GM12878 (cell line): ENCODE measurements at regions not wholly inside any gene's neighbourhood (a gene's known extent, or its start where the extent isn't known, plus 50 kb on each side); places are given as distances from the start of the nearest gene placed in this dataset.
"Not testable (repeated sequence)": the region's sequence is repeated elsewhere in the genome, so short reads cannot be mapped to it uniquely, and the experiment has no call there.

ENCODE experiments used
- ATAC-seq: fragments of 200-7000 bp; cut with Tn5 transposase; 3 replicates; pipeline ENCODE4 v1.9.1; 2020; ENCODE audit warnings: mild to moderate bottlenecking, moderate library complexity
- BruUV-seq: library from RNA; stranded (reverse); fragments of 400-500 nt; replicated peaks from 2 replicates; lab custom pipeline; 2021; lab: Mats Ljungman, UMichigan
- CTCF ChIA-PET: fragments of 300-600 bp; sonication (Branson Sonifier 250); formaldehyde crosslinking; extraction: SDS; loops from one replicate; lab custom pipeline; 2021; ENCODE audit warnings: inconsistent platforms; lab: Yijun Ruan, JAX
- POLR2A ChIA-PET: fragments of 350-600 bp; formaldehyde crosslinking; extraction: SDS; loops from one replicate; lab custom pipeline; 2021; ENCODE audit warnings: inconsistent platforms; lab: Charles Lee
- RAD21 ChIA-PET: fragments of 300-600 bp; sonication (Branson Sonifier 250); formaldehyde crosslinking; loops from one replicate; lab custom pipeline; 2023; ENCODE audit warnings: antibody characterized with exemption; ENCODE audit not compliant: unreplicated experiment; lab: Charles Lee
- SMC1A ChIA-PET: fragments of 300-600 bp; sonication (Branson Sonifier 250); formaldehyde crosslinking; loops from one replicate; lab custom pipeline; 2023; ENCODE audit not compliant: unreplicated experiment, uncharacterized antibody; lab: Charles Lee
- DNase-seq: peaks from one replicate; pipeline ENCODE4 v3.0.0-alpha.2; 2011; ENCODE audit warnings: low read depth, low spot score
- FAIRE-seq: peaks from 3 replicates; lab custom pipeline; 2011; peaks lifted over from hg19 to GRCh38; lab: Jason Lieb, UNC
- H2AFZ ChIP-seq: 2 replicates; pipeline ENCODE4 v1.6.0; 2011; ENCODE audit warnings: low read depth, low read length, control low read depth; ENCODE audit not compliant: control insufficient read depth
- H3K27ac ChIP-seq: 2 replicates; pipeline ENCODE4 v1.5.1; 2011; ENCODE audit warnings: control low read depth; ENCODE audit not compliant: control insufficient read depth, insufficient read depth
- H3K27me3 ChIP-seq, 2 experiments: replicated peaks in 1 of 2; 2 replicates each; pipeline versions ENCODE4 v1.6.0 to v1.6.1; 2011; ENCODE audit warnings: low read length in 1 of 2; ENCODE audit not compliant: control insufficient read depth in 2 of 2, insufficient read depth in 2 of 2
- H3K36me3 ChIP-seq, 2 experiments: 2 replicates each; pipeline ENCODE4 v1.5.1; 2011; ENCODE audit warnings: low read length in 1 of 2; ENCODE audit not compliant: control insufficient read depth in 2 of 2, insufficient read depth in 2 of 2
- H3K4me1 ChIP-seq: 2 replicates; pipeline ENCODE4 v1.6.1; 2011; ENCODE audit warnings: mild to moderate bottlenecking, low read length, moderate library complexity, mixed read lengths; ENCODE audit not compliant: control insufficient read depth, insufficient read depth
- H3K4me2 ChIP-seq: 2 replicates; pipeline ENCODE4 v1.6.0; 2011; ENCODE audit warnings: control low read depth; ENCODE audit not compliant: control insufficient read depth, insufficient read depth
- H3K4me3 ChIP-seq: fragments of 200-600 bp; sonication (generic); 2 replicates; pipeline ENCODE4 v1.5.1; 2016
- H3K79me2 ChIP-seq: 2 replicates; pipeline ENCODE4 v1.6.0; 2011; ENCODE audit warnings: low read length; ENCODE audit not compliant: control insufficient read depth, insufficient read depth
- H3K9ac ChIP-seq: 2 replicates; pipeline ENCODE4 v1.8.0; 2011; ENCODE audit warnings: low read length, control low read depth, mixed read lengths; ENCODE audit not compliant: control insufficient read depth, insufficient read depth
- H3K9me3 ChIP-seq: replicated peaks from 3 replicates; pipeline ENCODE4 v1.5.1; 2011; ENCODE audit warnings: mild to moderate bottlenecking, low read length; ENCODE audit not compliant: control insufficient read depth, insufficient read depth
- H4K20me1 ChIP-seq: 2 replicates; pipeline ENCODE4 v1.6.0; 2011; ENCODE audit not compliant: control insufficient read depth, insufficient read depth
- CBX5 ChIP-seq: sonication (generic); IDR thresholded peaks from 2 replicates; pipeline ENCODE4 v1.6.1; 2016; ENCODE audit warnings: low read depth, moderate library complexity, mild to moderate bottlenecking, inconsistent platforms
- CHD2 ChIP-seq: IDR thresholded peaks from 2 replicates; pipeline ENCODE4 v1.6.1; 2011; ENCODE audit warnings: low read depth, low read length, improper control_type of control experiment, borderline replicate concordance
- E2F8 ChIP-seq: fragments of 450-650 bp; IDR thresholded peaks from 2 replicates; pipeline ENCODE4 v1.6.1; 2018; ENCODE audit warnings: mild to moderate bottlenecking, low read depth, moderate library complexity; ENCODE audit not compliant: partially characterized antibody
- HDAC2 ChIP-seq: fragments of 200-600 bp; sonication (generic); IDR thresholded peaks from 2 replicates; pipeline ENCODE4 v1.6.1; 2017
- HDAC6 ChIP-seq: fragments of 200-600 bp; sonication (generic); IDR thresholded peaks from one replicate; pipeline ENCODE4 v1.8.0; 2017; ENCODE audit warnings: antibody characterized with exemption; ENCODE audit not compliant: unreplicated experiment
- MTA2 ChIP-seq: fragments of 450-650 bp; IDR thresholded peaks from 2 replicates; pipeline ENCODE4 v1.6.1; 2016; ENCODE audit warnings: low read depth, mild to moderate bottlenecking, moderate library complexity
- NFXL1 ChIP-seq: fragments of 450-650 bp; IDR thresholded peaks from 2 replicates; pipeline ENCODE4 v1.6.1; 2017; ENCODE audit warnings: antibody characterized with exemption, mild to moderate bottlenecking, borderline replicate concordance
- NRF1 ChIP-seq: conservative IDR thresholded peaks from 2 replicates; pipeline ENCODE4 v1.6.1; 2011; ENCODE audit warnings: mild to moderate bottlenecking, low read depth, low read length, improper control_type of control experiment
- POLR2A ChIP-seq: IDR thresholded peaks from 2 replicates; pipeline ENCODE4 v1.6.1; 2011; ENCODE audit warnings: low read depth, mild to moderate bottlenecking, low read length
- RB1 ChIP-seq: fragments of 450-650 bp; formaldehyde crosslinking; IDR thresholded peaks from 2 replicates; pipeline ENCODE4 v1.6.1; 2017; ENCODE audit warnings: mild to moderate bottlenecking, borderline replicate concordance
- SIX5 ChIP-seq: IDR thresholded peaks from 2 replicates; pipeline ENCODE4 v1.6.1; 2011; ENCODE audit warnings: mild to moderate bottlenecking, low read depth, low read length, moderate library complexity; ENCODE audit not compliant: severe bottlenecking
- ZNF24 ChIP-seq: fragments of 450-650 bp; IDR thresholded peaks from 2 replicates; pipeline ENCODE4 v1.6.1; 2017; ENCODE audit warnings: antibody characterized with exemption, mild to moderate bottlenecking
- WGBS: methylation state at CpG from one replicate; pipeline ENCODE4 v1.1.6; 2016; ENCODE audit warnings: low lambda C conversion rate; ENCODE audit not compliant: insufficient replicate concordance, insufficient coverage; ENCODE audit errors: missing lambda C conversion rate; 5-methylcytosine and 5-hydroxymethylcytosine counted together
- in situ Hi-C: fragments of 300-500 bp; cut with MboI; formaldehyde crosslinking; loops from 9 replicates; pipeline ENCODE4 v1.14.3; 2018; ENCODE audit warnings: mixed read lengths
- intact Hi-C: fragments of 100-400 bp; cut with micrococcal nuclease; formaldehyde crosslinking; loops from one replicate; pipeline ENCODE4 v1.14.2; 2022; ENCODE audit not compliant: unreplicated experiment

- no peak for FAIRE-seq
- intact Hi-C loops: no loop called here
- Histone ChIP-seq H4K20me1 (no peaks in the 10 kb centered on the region), H2AFZ (no peak overlapping the region), H3K9ac (no peak overlapping the region), H3K36me3 (no peaks in the 10 kb centered on the region), H3K27me3 (no peaks in the 10 kb centered on the region), H3K4me2 (no peak overlapping the region), H3K9me3 (no peaks in the 10 kb centered on the region), H3K27ac (no peak overlapping the region), H3K4me1 (no peaks in the 10 kb centered on the region), H3K79me2 (no peaks in the 10 kb centered on the region), H3K4me3 (no peak overlapping the region)
- CTCF ChIA-PET: no interaction called here
- 60% methylated on average over 18 of the region's 19 CpGs for WGBS
- ATAC-seq: no peak
- in situ Hi-C loops: no loop called here
- no peak for DNase-seq
- BruUV-seq: no TSS peak
- RAD21 ChIA-PET: no interaction called here
- POLR2A ChIA-PET: no interaction called here
- SMC1A ChIA-PET: no interaction called here
- no peak for TF ChIP-seq E2F8
- no peak for TF ChIP-seq HDAC2
- TF ChIP-seq ZNF24: no peak
- TF ChIP-seq HDAC6: no peak
- no peak for TF ChIP-seq NFXL1
- no peak for TF ChIP-seq NRF1
- TF ChIP-seq MTA2: no peak
- TF ChIP-seq CBX5: no peak
- TF ChIP-seq SIX5: no peak
- no peak for TF ChIP-seq POLR2A
- TF ChIP-seq CHD2: no peak
- no peak for TF ChIP-seq RB1
These were observed 366.1 kb upstream of the ATXN7L3B start for GRCh38 chr12:74171478-74171909.

GRCh38 chr12:74174961-74175360 lies 362.7 kb upstream of the ATXN7L3B start:
- H3K4me2 ChIP-seq, RAD21 ChIA-PET, FAIRE-seq: not testable (repeated sequence)

More at GRCh38 chr12:74174961-74175360, 362.7 kb upstream of the ATXN7L3B start:
- H3K4me3 ChIP-seq, H3K9me3 ChIP-seq, H3K79me2 ChIP-seq, H3K4me1 ChIP-seq, CTCF ChIA-PET, POLR2A ChIA-PET, DNase-seq, BruUV-seq, in situ Hi-C loops, H3K27ac ChIP-seq, ATAC-seq, H3K9ac ChIP-seq, H3K27me3 ChIP-seq, H2AFZ ChIP-seq, H3K36me3 ChIP-seq, intact Hi-C loops, H4K20me1 ChIP-seq, SMC1A ChIA-PET: not testable (repeated sequence)
- WGBS: 22% methylated on average over 4 of the region's 4 CpGs
